ENCODE measurements at regions not wholly inside any gene's neighbourhood (a gene's known extent, or its start where the extent isn't known, plus 50 kb on each side); places are given as distances from the start of the nearest gene placed in this dataset.

DNA sequence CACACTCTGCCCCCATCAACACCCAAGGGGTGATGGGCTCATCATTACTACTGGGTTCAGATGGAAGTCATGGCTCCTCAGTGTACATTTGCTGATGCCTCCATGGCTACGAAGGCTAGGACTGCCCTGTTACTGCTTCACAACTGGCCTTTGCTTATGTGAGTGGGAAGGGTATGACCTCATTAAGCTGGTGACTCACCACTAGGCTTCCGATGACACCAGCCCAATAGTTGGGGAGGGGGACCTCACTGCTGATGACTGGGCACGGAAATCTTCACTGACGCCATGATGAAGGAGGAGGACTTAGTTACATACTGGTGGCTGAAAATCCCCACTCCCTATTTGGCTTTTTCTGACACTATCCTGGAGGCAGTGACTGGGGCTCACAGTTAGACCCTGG, 263.2 kb downstream of the CMPK2 start:
- Mint-ChIP-seq H3K4me3 (ENCODE audit: unreplicated experiment) (no peak overlapping the region), H3K9me3 (ENCODE audit: unreplicated experiment) (no peaks in the 10 kb centered on the region), H3K36me3 (ENCODE audit: insufficient read depth, unreplicated experiment) (no peaks in the 10 kb centered on the region), H3K4me1 (ENCODE audit: insufficient read depth, unreplicated experiment) (peaks cover 11% of the 10 kb centered on the region), H3K27ac (ENCODE audit: low read depth, unreplicated experiment) (no peak overlapping the region), H3K27me3 (ENCODE audit: insufficient read depth, unreplicated experiment) (no peaks in the 10 kb centered on the region)
- ChIA-PET CTCF (no interaction called here), POLR2A (no interaction called here)
- no peak for DNase-seq (ENCODE audit: unreplicated experiment)
- no TSS peak for BruUV-seq (replicated peaks)
- intact Hi-C loops (cut with micrococcal nuclease), result no loop called here
- TF ChIP-seq, protein P1, sequence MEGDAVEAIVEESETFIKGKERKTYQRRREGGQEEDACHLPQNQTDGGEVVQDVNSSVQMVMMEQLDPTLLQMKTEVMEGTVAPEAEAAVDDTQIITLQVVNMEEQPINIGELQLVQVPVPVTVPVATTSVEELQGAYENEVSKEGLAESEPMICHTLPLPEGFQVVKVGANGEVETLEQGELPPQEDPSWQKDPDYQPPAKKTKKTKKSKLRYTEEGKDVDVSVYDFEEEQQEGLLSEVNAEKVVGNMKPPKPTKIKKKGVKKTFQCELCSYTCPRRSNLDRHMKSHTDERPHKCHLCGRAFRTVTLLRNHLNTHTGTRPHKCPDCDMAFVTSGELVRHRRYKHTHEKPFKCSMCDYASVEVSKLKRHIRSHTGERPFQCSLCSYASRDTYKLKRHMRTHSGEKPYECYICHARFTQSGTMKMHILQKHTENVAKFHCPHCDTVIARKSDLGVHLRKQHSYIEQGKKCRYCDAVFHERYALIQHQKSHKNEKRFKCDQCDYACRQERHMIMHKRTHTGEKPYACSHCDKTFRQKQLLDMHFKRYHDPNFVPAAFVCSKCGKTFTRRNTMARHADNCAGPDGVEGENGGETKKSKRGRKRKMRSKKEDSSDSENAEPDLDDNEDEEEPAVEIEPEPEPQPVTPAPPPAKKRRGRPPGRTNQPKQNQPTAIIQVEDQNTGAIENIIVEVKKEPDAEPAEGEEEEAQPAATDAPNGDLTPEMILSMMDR (IDR thresholded peaks at IDR 0.05; ENCODE audit: unreplicated experiment), result no peak

DNA sequence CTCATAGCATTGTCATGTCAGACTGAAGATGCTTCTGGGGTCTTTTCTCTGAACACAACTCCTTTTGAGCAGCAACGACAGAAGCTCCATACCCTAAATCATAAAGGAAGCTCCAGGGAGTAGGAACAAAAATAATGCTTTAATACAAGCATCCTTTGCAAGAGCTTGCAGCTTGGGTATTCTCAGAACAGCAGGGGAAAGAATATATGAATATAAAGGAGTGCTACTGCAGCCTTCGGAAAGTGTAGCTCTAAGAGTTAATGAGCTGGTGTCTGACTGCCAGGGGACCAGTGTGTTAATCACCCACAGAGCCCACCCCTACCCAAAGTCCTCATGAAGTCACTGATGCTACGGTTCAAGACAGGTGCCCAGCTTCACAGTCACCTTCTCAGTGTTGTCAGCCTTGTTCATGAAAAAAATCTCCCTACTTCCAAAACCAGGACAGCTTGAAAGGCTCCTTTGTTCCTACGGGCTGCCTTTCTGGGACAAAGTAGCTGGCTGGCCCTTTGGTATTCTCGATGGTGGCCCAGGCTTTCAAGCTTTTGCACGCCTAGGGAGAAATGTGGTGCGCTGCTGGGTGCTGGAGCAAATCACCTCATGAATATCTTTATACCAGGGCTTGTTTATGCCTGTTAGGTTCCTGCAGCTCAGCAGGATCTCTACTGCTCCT, 259.7 kb downstream of the CMPK2 start:
- DNase-seq (ENCODE audit: unreplicated experiment), result no peak
- no peaks in the 10 kb centered on the region for H3K27me3 Mint-ChIP-seq (ENCODE audit: insufficient read depth, unreplicated experiment)
- no peaks in the 10 kb centered on the region for H3K4me1 Mint-ChIP-seq (ENCODE audit: insufficient read depth, unreplicated experiment)
- H3K9me3 Mint-ChIP-seq (ENCODE audit: unreplicated experiment), result no peaks in the 10 kb centered on the region
- CTCF ChIA-PET, result no interaction called here
- POLR2A ChIA-PET, result no interaction called here
- no peak overlapping the region for H3K27ac Mint-ChIP-seq (ENCODE audit: low read depth, unreplicated experiment)
- H3K4me3 Mint-ChIP-seq (ENCODE audit: unreplicated experiment), result no peak overlapping the region
- H3K36me3 Mint-ChIP-seq (ENCODE audit: insufficient read depth, unreplicated experiment), result no peaks in the 10 kb centered on the region
- intact Hi-C loops (cut with micrococcal nuclease), result no loop called here
- no TSS peak for BruUV-seq (replicated peaks)
- TF ChIP-seq, protein P1 (IDR thresholded peaks at IDR 0.05; ENCODE audit: unreplicated experiment), result no peak

DNA sequence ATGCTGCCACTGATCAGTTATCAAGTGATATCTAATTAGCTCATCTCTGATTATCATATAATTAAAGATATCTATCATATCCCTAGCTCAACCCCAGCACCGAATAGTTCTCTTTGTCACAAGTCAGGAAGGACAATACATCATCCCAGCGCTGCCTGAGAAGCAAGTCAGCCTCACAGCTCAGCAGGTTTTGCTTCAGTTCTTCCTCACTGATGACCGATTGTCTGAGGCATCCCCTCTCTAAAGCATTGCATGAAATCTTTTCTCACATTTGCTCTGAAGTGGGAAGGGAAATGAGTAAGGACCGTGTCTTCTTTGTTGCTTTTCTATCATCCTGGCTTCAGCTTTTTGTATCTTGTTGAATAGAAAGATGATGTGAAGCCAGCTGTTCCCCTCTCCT, 247.9 kb downstream of the CMPK2 start:
- H3K27ac Mint-ChIP-seq (ENCODE audit: low read depth, unreplicated experiment), result no peak overlapping the region
- H3K9me3 Mint-ChIP-seq (ENCODE audit: unreplicated experiment), result peaks cover 13% of the 10 kb centered on the region
- no peaks in the 10 kb centered on the region for H3K36me3 Mint-ChIP-seq (ENCODE audit: insufficient read depth, unreplicated experiment)
- POLR2A ChIA-PET, result no interaction called here
- intact Hi-C loops (cut with micrococcal nuclease), result no loop called here
- no peaks in the 10 kb centered on the region for H3K27me3 Mint-ChIP-seq (ENCODE audit: insufficient read depth, unreplicated experiment)
- TF ChIP-seq, protein P1 (IDR thresholded peaks at IDR 0.05; ENCODE audit: unreplicated experiment), result no peak
- DNase-seq (ENCODE audit: unreplicated experiment), result no peak
- CTCF ChIA-PET, result no interaction called here
- BruUV-seq (replicated peaks), result no TSS peak
- no peak overlapping the region for H3K4me3 Mint-ChIP-seq (ENCODE audit: unreplicated experiment)
- H3K4me1 Mint-ChIP-seq (ENCODE audit: insufficient read depth, unreplicated experiment), result no peaks in the 10 kb centered on the region

DNA sequence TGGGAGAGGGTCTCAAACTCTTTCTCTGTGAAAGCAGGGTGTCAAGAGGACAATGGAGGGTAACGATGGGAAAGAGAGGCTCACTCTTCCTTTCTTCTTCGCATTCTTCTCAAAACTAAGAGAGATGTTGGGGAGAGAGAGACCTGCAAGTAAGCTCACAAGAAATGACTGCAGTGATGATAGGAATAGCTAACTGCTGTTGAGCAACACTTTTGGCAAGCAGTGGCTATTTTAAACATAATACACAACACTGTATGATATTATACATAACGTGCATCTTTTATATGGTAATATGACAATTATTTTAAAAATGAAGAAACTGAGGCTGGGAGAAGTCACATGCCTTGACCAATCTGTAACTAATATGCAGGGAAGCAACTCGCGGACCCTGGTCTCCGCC, 247.5 kb downstream of the CMPK2 start:
- Mint-ChIP-seq H3K36me3 (ENCODE audit: insufficient read depth, unreplicated experiment) (no peaks in the 10 kb centered on the region), H3K9me3 (ENCODE audit: unreplicated experiment) (peaks cover 14% of the 10 kb centered on the region), H3K27ac (ENCODE audit: low read depth, unreplicated experiment) (no peak overlapping the region), H3K4me3 (ENCODE audit: unreplicated experiment) (no peak overlapping the region), H3K27me3 (ENCODE audit: insufficient read depth, unreplicated experiment) (no peaks in the 10 kb centered on the region), H3K4me1 (ENCODE audit: insufficient read depth, unreplicated experiment) (no peaks in the 10 kb centered on the region)
- no peak for DNase-seq (ENCODE audit: unreplicated experiment)
- BruUV-seq (replicated peaks), result no TSS peak
- intact Hi-C loops (cut with micrococcal nuclease), result no loop called here
- TF ChIP-seq, protein P1 (IDR thresholded peaks at IDR 0.05; ENCODE audit: unreplicated experiment), result no peak
- ChIA-PET POLR2A (no interaction called here), CTCF (no interaction called here)

Measured in MCF 10A (cell line).